Amygdala (tissue), 56 donors: ENCODE measurements at regions not wholly inside any gene's neighbourhood (a gene's known extent, or its start where the extent isn't known, plus 50 kb on each side); places are given as distances from the start of the nearest gene placed in this dataset.
"Not testable (repeated sequence)": the region's sequence is repeated elsewhere in the genome, so short reads cannot be mapped to it uniquely, and the experiment has no call there.

Experiments
- DNase-seq, 56 donors: peaks; one replicate each; lab custom pipeline; 2025; lab: John Stamatoyannopoulos, UW

DNA sequence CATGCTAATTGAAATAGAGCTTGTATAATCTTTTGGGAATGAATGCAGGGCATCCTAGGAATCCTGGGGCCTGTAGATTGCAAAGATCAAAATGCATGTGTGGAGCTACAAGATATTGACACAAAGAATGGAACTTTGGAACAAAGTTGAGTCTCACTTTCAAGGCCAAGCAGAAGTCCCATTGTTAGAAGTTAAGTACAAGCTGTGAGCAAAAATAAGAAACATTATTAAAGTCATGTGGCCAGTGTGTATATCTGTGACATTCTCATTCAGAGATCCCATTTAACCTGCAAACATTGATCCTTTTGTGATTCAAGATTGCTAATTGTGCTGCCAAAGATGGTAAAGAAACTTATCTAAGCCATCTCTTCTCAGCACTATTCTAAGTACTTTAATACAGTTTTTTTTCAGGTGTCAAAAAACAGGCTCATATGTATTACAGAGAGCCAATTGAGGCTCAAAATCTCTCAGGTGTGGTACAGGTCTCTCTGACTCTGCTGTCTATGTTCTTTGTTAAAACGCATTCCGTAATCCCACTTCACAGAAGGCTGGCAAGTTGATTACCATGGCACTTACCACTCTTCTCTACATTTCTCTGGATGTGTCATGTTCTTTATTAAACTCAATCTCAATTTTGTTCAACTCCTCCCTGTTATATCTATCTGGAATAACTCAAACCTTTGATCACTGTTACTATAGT lies 704.4 kb upstream of the NEGR1 start:
- DNase-seq = no peak

DNA sequence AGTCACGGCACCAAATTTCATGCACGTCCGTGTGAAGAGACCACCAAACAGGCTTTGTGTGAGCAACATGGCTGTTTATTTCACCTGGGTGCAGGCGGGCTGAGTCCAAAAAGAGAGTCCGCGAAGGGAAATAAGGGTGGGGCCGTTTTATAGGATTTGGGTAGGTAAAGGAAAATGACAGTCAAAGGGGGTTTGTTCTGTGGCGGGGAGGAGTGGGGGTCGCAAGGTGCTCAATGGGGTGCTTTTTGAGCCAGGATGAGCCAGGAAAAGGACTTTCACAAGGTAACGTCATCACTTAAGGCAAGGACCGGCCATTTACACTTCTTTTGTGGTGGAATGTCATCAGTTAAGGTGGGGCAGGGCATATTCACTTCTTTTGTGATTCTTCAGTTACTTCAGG lies 702.7 kb upstream of the NEGR1 start:
- DNase-seq = not testable (repeated sequence)

DNA sequence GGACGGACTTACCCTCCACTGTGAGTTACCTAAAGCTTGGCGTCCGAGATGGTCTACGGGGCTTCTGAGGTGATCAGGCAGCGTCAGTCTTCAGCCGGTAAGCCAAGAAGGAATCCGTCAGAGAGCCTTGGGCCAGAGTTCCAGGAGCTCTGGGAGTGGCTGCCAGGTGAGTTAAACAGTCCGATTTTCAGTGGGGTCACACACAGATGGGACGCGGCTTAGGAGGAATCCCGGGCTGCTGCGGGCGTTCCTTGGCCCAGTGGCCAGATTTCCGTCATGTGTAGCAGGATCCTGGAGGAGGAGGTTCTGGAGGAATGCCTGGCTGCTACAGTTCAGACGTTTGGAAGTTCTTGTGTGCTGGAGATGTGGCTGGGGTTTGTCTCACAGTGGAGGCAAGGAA lies 700.7 kb upstream of the NEGR1 start:
- not testable (repeated sequence) for DNase-seq

DNA sequence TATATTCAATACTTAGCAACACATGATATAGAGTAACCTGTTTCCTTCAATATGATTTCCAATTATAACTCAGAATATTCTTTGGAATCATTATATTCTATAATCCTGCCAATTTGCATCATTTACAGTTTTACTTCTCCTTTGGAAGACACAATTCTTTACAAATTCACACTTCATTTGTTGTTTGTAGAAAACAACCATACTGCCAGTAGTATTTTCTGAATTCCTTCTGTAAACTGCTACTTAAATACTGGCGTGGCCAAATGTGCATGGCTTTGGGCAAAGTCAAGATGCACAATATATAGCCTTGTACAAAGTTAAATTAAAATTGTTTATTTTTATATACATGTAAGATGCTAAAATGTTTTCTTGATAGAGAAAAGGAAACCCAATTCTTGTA lies 687.1 kb upstream of the NEGR1 start:
- no peak for DNase-seq

DNA sequence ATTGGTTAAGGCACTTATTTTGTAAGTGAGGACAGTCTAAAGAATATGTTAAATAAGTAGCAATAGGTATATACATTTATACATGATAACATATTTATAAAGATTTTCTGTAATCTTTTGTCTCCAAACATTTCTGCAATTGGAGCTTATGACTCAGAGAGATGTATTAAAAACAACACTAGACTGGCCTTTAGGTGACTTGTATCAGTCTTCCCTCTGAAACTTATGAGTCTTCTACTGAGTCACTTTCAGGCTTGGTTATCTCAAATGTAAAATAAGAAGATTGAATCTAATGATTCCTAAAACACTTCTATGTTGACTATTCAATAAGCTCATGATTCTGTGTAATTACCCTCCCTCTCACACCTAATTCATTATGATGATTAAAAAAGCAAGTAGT lies 672.6 kb upstream of the NEGR1 start:
- DNase-seq = no peak

DNA sequence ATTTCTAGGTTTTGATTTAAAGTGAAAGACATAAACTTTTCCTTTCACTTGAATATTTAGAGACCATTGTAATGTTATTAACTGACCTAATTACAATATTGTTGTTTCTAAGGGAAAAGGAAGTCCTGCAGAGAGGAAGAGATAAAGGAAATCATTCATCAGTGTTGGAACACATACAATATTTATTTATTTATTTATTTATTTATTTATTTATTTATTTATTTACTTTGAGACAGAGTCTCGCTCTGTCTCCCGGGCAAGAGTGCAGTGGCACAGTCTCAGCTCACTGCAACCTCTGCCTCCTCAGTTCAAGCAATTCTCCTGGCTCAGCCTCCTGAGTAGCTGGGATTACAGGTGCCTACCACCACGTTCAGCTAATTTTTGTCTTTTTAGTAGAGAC lies 668.6 kb upstream of the NEGR1 start:
- not testable (repeated sequence) for DNase-seq

DNA sequence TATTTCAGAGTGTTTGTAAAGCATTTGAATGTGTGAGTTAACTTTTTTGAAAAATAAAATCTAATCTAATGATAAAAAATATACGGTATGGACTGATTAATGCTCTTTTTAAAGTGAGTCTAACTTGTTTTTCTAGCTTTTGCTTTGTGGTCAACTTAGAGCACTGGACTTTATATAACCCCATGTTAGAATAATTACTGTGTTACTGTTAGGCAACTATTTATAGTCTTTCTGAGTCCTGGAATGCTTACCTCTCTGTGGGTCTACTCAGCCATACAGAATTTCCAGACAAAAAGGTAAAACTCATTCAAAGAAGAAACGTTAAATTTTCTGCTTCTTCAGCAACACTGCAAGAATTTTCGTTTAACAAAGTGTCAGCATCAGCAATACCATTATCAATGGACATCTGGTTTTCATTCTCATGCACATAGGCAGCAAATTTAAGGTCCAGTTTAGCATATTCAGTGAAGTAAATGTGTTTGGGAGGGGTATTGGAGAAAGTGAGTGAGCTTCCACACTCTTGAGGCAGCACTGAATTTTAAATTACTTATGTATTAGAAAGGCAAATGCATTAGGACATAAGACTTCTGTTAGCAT lies 664.7 kb upstream of the NEGR1 start:
- DNase-seq = no peak

DNA sequence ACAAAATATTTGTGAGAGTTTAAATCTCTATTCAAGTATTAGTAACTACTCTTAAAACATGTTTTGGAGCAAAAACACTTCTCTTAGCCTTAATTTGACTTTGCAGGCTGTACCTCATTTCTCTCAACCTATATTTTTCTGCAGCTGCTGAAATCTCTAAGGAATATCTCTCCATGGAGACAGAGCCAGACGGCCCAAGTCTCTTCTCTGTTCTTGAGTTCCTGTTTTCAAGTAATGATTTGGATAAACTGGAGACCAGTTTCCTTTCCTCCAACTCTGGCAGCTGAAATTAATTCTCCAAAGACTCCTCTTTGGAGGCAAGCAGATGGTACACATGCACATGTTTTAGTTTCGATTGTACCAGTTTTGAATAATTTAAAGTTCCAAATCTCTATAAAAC lies 659.7 kb upstream of the NEGR1 start:
- DNase-seq = no peak

DNA sequence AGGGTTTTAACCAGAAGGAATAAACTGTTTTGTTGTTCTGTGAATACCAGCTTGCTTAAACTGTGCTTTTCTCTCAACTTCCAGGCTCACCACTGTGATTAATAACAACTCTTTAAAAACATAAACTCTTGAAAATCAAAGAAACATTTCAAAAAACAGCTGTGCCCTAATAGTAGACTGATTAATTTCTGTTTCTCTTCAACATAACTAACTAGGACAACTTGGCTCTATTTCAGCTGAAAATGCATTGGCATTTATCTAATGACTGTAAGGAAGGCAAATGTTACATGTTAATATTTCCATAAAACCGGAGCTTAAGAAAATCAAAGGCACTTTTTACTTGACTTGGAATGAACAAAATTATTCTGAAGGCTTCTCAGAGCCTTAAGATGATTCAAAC lies 656.1 kb upstream of the NEGR1 start:
- no peak for DNase-seq

DNA sequence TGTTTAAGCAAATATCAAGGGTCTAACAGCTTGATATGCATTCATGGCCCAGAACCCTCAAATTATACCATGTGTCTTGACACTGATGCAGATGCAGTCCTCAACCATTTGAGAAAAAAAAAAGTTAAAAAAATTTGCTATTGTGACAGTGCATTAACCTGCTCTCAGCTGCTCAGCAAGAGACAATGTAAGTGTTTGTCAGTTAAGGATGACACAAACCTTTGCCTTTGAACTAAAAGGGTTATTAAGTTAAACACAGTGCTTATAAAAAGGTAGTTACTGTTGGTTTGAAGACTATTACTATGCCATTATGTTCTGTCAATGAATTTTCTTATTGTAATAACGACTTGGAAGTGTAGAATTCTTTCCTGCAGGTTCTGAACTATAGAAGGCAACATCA lies 655.6 kb upstream of the NEGR1 start:
- no peak for DNase-seq

DNA sequence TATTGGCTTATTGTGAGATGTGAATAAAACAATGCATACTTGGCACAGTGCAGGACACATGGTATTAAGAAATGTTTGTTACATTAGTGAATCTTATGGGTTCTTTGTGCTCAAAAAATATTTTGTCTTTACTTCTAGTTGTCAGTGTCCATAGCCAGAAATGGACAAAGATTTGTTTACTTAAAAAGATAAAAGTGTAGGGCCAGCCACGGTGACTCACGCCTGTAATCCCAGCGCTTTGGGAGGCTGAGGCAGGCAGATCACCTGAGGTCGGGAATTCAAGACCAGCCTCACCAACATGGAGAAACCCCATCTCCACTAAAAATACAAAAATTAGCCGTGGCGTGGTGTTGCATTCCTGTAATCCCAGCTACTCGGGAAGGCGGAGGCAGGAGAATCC lies 654.6 kb upstream of the NEGR1 start:
- DNase-seq = no peak

DNA sequence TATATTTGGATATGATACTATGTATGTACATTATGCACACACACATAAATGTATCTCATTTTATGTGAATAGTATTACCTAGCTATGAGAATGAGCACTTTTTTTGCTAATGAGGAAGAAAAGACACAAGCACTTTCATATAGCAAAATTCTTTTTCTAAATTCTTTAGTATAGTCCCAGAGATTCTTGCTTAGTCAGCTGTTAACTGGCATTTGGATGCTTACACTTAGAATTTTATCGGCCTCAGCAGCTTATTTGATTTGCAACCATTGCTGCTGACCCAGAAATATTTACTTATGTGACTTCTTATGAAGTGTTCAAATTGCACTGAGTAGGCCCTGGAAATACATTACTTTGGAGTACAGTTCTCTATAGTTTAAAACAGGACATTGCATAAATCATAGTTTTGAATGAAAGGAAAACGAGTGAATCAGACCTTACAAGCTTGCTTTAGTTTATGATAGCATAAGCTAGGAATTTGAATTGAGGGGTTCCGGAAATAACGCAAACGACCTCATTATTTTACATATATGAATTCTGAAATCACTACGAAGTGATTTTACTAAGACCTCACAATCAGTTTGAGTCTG lies 653.9 kb upstream of the NEGR1 start:
- no peak for DNase-seq

DNA sequence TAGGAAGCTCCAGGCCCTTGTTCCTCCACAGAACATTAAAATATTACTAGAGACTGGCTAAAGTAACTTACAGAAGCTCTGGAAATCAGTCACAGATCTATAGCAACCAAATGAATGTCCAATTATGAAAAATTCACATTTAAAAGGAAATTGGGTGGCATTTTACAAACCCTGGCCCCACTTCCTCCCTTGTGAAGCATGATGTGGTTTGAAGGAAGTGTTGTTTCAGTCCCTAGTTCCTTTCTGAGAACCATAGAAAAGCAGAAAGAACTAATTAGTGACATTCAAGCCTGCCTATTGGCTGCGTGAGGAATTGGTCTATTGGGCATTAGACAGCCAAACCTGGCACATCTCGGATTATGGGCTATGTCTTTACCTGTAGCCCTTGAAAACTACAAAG lies 649.7 kb upstream of the NEGR1 start:
- DNase-seq = no peak

DNA sequence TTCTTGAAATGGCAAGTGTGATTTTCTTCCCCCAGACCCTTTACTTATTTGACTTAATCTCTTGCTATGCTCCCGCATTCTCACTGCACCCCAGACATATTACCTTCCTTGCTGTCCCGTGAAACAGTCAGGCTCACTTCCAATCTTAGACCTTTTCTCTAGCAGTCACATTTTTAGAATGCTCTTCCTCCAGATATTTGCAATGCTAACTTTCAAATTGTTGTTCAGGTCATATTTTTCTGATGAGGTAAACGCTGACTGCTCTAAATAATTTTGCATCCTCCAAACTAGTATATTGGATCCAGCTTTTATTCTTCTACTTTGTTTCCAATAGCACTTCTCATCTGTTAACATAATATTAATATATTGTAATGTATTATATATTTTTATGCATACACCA lies 648.2 kb upstream of the NEGR1 start:
- no peak for DNase-seq

DNA sequence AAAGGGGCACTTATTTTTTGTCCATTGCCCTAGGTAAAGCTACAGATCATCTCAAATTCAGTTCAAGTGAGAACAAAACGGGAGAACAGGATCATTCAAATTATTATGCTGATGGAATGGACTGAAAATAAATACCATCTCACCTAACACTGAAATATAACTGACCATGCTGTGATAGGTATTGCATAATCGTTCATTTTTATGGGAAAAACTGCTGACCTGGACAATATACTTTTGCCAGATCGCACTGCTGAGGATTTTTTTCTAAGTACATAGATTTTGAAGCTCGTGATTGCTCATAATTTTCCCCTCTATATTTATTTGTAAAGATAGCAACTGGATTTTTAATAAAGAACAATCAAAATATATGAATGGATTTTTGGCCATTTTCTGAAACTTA lies 636.6 kb upstream of the NEGR1 start:
- no peak for DNase-seq

DNA sequence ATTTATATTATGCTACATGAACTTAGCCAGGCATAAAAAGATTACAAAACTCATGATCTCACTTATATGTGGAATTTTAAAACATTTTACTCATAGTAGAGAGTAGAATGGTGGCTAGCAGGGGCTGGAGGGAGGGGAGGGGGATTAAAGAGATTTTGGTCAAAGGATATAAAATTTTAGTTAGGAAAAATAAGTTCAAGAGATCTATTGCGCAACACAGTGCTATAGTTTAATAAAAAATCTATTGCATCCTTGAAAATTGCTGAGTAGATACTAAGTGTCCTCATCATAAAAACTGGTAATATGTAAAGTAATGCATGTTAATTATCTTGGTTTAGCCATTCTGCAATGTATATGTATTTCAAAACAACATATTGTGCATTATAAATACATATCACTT lies 635.6 kb upstream of the NEGR1 start:
- no peak for DNase-seq

DNA sequence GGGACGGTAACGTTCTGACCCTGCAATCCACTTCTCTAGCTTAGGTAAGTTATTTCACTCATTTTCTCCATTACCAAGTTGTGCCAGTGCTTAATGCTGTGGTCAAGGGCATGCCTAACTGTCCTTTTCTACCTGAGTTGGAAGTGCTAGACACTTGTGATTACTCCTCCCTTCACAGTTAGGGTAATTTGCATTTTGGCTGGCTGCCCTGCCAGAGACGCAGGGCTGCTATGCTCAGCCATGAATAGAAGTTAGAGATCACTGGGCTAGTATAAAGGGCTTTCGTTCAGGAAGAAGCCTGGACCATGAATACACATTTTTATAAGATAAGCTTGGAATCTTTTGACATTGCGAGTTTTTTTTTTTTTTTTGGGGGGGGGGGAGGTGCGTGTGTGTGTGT lies 633.2 kb upstream of the NEGR1 start:
- no peak for DNase-seq

DNA sequence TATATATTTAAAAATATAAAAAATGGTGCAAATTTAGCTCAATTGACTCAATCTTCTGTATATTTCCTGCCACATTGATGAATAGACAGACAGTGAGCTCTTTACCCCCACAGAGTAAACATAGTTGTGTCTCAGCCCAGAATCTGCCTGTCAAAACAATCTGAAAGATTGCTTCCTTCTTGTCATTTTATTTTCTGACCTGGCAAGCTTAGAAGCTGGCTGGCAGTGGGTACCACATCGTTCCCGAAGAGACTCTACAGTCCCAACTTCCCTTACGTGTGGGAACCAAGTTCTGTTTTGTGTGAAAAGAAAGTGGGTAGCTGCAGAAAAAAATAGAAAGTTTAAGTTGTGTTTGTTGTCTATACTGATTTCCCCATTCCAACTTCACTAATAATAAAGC lies 629.3 kb upstream of the NEGR1 start:
- DNase-seq = no peak

DNA sequence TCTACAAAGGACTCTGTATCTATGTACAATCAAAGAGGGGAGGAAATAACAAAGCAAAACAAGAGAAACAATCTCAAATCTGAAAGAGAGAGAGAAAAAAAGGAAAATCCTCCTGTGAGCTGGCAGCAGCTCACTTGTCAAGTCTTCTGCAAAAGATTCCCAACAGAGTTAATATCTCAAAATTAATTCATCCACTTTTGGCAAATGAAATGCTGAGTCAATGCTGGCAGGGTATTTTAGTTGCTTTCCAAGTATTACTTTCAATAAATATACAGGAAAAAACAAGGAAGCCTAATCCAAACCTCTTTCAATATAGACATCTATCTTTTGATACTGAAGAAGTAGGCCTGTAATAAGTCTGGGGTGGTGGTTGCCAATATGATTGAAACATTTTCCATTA lies 613.9 kb upstream of the NEGR1 start:
- DNase-seq = no peak

DNA sequence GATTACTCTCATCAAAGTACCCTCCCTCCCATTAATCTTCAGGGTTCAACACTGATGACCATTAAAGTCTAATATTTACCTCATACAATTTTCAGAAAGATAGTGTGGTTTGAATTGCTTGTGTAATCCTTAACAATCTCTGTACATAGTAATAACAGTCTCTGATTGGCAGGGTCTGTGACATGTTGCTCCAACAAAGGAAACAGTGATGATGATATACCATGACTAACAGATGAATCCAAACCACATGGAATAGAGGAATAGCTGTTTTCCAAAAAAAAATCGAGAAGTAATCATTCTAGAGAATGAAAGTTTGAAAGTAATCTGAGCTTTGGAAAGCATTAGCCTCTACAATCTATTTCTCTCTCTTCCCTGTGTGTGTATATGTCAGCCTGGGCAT lies 610.1 kb upstream of the NEGR1 start:
- DNase-seq = no peak

DNA sequence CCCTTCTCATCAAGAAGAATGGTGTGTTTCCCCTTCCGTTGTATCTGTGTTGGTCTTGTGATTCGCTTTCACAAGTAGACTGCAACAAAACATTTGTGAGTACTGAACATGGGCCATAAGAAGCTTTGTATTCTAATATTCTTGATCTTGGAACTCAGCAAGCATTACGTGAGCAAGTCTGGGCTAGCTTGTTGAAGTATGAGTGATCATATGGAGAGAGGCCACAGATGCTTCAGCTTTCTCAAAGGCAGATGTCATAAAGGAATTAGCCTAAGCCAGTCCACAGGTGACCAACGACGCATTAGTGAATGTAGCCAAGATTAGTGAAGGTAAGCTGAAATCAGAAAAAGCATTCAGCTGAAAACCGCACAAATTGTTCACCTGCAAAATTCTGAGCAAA lies 609.6 kb upstream of the NEGR1 start:
- DNase-seq = no peak

DNA sequence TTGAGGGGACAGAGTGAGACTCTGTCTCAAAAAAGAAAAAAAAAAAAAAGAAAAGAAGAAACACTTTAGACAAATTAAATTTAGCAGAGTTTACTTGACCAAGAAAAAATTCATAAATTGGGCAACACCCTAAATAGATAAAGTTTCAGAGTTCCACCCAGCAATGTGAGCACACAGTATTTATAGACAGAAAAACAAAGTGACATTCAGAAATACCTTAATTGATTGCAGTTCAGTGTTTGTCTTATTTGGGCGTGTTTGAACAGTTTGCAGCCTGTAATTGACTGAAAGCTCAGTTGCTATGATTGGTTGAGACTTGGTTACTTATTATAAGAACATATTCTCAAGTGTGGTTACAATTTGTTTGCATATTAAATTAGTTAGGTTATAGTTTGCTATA lies 603.5 kb upstream of the NEGR1 start:
- no peak for DNase-seq

DNA sequence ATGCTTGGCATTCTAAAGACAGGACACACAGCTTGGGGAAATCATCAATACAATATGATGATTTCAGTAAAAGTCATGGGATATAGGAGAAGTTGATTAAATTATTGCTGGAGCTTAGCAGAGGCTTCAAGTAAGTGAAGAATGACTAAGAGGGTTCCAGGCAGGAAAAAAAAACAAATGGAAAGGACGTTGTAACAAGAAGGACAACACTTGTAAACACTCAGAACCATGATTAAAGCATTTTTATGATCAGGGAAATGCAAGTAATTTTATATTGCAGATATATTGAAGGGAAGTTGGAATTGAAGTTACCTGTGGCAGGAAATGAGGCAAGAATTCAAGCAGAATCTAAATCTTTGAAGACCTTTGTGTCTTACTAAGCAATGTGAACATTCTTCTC lies 602.7 kb upstream of the NEGR1 start:
- DNase-seq = no peak
